K562 (cell line): ENCODE measurements at regions not wholly inside any gene's neighbourhood (a gene's known extent, or its start where the extent isn't known, plus 50 kb on each side); places are given as distances from the start of the nearest gene placed in this dataset.

Experiments used
- ATAC-seq: fragments of 200-7000 bp; cut with Tn5 transposase; 3 replicates; pipeline ENCODE4 v1.9.1; 2020; ENCODE audit warnings: moderate library complexity
- BruUV-seq: library from RNA; stranded (reverse); fragments of 400-500 nt; replicated peaks from 2 replicates; lab custom pipeline; 2021; lab: Mats Ljungman, UMichigan
- CTCF ChIA-PET: fragments of 300-600 bp; formaldehyde crosslinking; extraction: SDS; loops from one replicate; lab custom pipeline; 2021; ENCODE audit warnings: low intra/inter-chr PET ratio; lab: Yijun Ruan, JAX
- POLR2A ChIA-PET: fragments of 300-600, 350-650 bp; sonication (Branson Sonifier 250); formaldehyde crosslinking; extraction: SDS; loops from one replicate; lab custom pipeline; 2021; ENCODE audit warnings: antibody characterized with exemption, inconsistent platforms; lab: Yijun Ruan, JAX
- DNase-seq, 4 experiments: peaks; one replicate each; pipeline versions ENCODE4 v3.0.0 to v3.0.0-alpha.2; 2011 to 2018; ENCODE audit warnings: low spot score in 3 of 4, mixed read lengths in 3 of 4; ENCODE audit errors: extremely low read depth in 1 of 4
- FAIRE-seq: peaks from 2 replicates; lab custom pipeline; 2011; peaks lifted over from hg19 to GRCh38; lab: Jason Lieb, UNC
- H2AFZ ChIP-seq: 2 replicates; pipeline ENCODE4 v1.6.0; 2011; ENCODE audit warnings: low read depth, low read length, control low read depth, inconsistent platforms
- H3K27ac ChIP-seq: fragments of 200-600 bp; 3 replicates; pipeline ENCODE4 v1.8.0; 2011; ENCODE audit warnings: low read depth, mild to moderate bottlenecking, control low read depth, inconsistent platforms, low read length, moderate library complexity, mixed read lengths; ENCODE audit errors: extremely low read depth
- H3K27me3 ChIP-seq, 2 experiments: fragments of 300-600 bp in 1 of 2; 2 replicates in 1 of 2; 3 replicates in 1 of 2; pipeline versions ENCODE4 v1.6.0 to v1.8.0; 2011; ENCODE audit warnings: inconsistent platforms in 2 of 2, low read length in 2 of 2, mild to moderate bottlenecking in 1 of 2, mixed read lengths in 1 of 2, moderate library complexity in 1 of 2; ENCODE audit not compliant: control insufficient read depth in 2 of 2, insufficient read depth in 2 of 2
- H3K36me3 ChIP-seq: fragments of 300-600 bp; 3 replicates; pipeline ENCODE4 v1.8.0; 2011; ENCODE audit warnings: mild to moderate bottlenecking, low read length, inconsistent platforms; ENCODE audit not compliant: control insufficient read depth, insufficient read depth
- H3K4me1 ChIP-seq, 2 experiments: fragments of 200-600 bp in 1 of 2; replicated peaks in 1 of 2; 2 replicates in 1 of 2; 3 replicates in 1 of 2; pipeline versions ENCODE4 v1.5.1 to v1.8.0; 2011; ENCODE audit warnings: inconsistent platforms in 2 of 2, low read length in 2 of 2, mild to moderate bottlenecking in 1 of 2, mixed read lengths in 1 of 2, moderate library complexity in 1 of 2; ENCODE audit not compliant: control insufficient read depth in 2 of 2, insufficient read depth in 2 of 2
- H3K4me2 ChIP-seq: 2 replicates; pipeline ENCODE4 v1.6.1; 2011; ENCODE audit warnings: low read length, control low read depth, inconsistent platforms, mixed read lengths; ENCODE audit not compliant: insufficient read depth
- H3K4me3 ChIP-seq: fragments of 200-600 bp; sonication (generic), shearing (Covaris generic); 2 replicates; pipeline ENCODE4 v1.5.1; 2016; ENCODE audit warnings: control low read depth, inconsistent platforms
- H3K79me2 ChIP-seq: fragments of 200-600 bp; 3 replicates; pipeline ENCODE4 v1.8.0; 2011; ENCODE audit warnings: low read length, inconsistent platforms; ENCODE audit not compliant: control insufficient read depth, insufficient read depth
- H3K9ac ChIP-seq, 2 experiments: 2 replicates each; pipeline versions ENCODE4 v1.6.0 to v1.6.1; 2011; ENCODE audit warnings: low read depth in 2 of 2, low read length in 2 of 2, control low read depth in 1 of 2, inconsistent platforms in 1 of 2, mild to moderate bottlenecking in 1 of 2, mixed read lengths in 1 of 2; ENCODE audit not compliant: insufficient read depth in 1 of 2
- H3K9me1 ChIP-seq: one replicate; pipeline ENCODE4 v1.6.0; 2011; ENCODE audit warnings: inconsistent platforms, mild to moderate bottlenecking, low read length, moderate library complexity; ENCODE audit not compliant: control insufficient read depth, insufficient read depth
- H3K9me3 ChIP-seq: replicated peaks from 2 replicates; pipeline ENCODE4 v1.5.1; 2011; ENCODE audit warnings: low read depth, low read length, inconsistent platforms; ENCODE audit not compliant: control insufficient read depth, insufficient read depth
- H4K20me1 ChIP-seq: replicated peaks from 2 replicates; pipeline ENCODE4 v1.6.1; 2011; ENCODE audit warnings: low read length, inconsistent platforms, mixed read lengths; ENCODE audit not compliant: control insufficient read depth, insufficient read depth
- BRCA1 ChIP-seq, 2 experiments: fragments of 450-650 bp in 1 of 2; sonication (generic) in 1 of 2; formaldehyde crosslinking in 1 of 2; IDR thresholded peaks; 2 replicates each; pipeline versions ENCODE4 v1.5.0 to v1.6.1; 2017 to 2020; ENCODE audit warnings: mild to moderate bottlenecking in 1 of 2, missing genetic modification reagents in 1 of 2
- HMG20A ChIP-seq: fragments of 450-650 bp; formaldehyde crosslinking; conservative IDR thresholded peaks from 2 replicates; pipeline ENCODE4 v1.4.0; 2020; ENCODE audit warnings: mild to moderate bottlenecking, mixed read lengths
- KAT2B ChIP-seq: IDR thresholded peaks from one replicate; pipeline ENCODE4 v1.6.1; 2012; ENCODE audit warnings: low read depth, mild to moderate bottlenecking, control low read depth, inconsistent platforms, low read length, moderate library complexity
- MXD1 ChIP-seq: fragments of 250-450 bp; sonication (Bioruptor Pico); IDR thresholded peaks from 2 replicates; pipeline ENCODE4 v1.8.0; 2021; ENCODE audit warnings: borderline replicate concordance, mild to moderate bottlenecking, moderate library complexity; ENCODE audit not compliant: poor library complexity, severe bottlenecking
- NELFE ChIP-seq: IDR thresholded peaks from 2 replicates; pipeline ENCODE4 v1.6.1; 2011; ENCODE audit warnings: mild to moderate bottlenecking; ENCODE audit not compliant: insufficient read depth, insufficient read length
- NFYB ChIP-seq: IDR thresholded peaks from 2 replicates; pipeline ENCODE4 v1.6.1; 2011; ENCODE audit warnings: mild to moderate bottlenecking, moderate library complexity; ENCODE audit not compliant: insufficient read length; ENCODE audit errors: extremely low read depth
- RFX1 ChIP-seq: fragments of 450-650 bp; IDR thresholded peaks from 2 replicates; pipeline ENCODE4 v1.6.1; 2016; ENCODE audit warnings: mild to moderate bottlenecking, moderate library complexity
- SREBF1 ChIP-seq: fragments of 150-350 bp; IDR thresholded peaks from 2 replicates; pipeline ENCODE4 v1.6.1; 2014; ENCODE audit warnings: antibody characterized with exemption, low read depth, low read length, borderline replicate concordance
- SRSF7 ChIP-seq: fragments of 200-400 bp; formaldehyde crosslinking; optimal IDR thresholded peaks from 2 replicates; pipeline ENCODE3; 2017; ENCODE audit warnings: mild to moderate bottlenecking, low read depth, low read length
- STAT6 ChIP-seq: sonication (generic); formaldehyde crosslinking; IDR thresholded peaks from 2 replicates; pipeline ENCODE4 v1.8.1; 2023; ENCODE audit warnings: mild to moderate bottlenecking, missing genetic modification reagents
- WHSC1 ChIP-seq: IDR thresholded peaks from one replicate; pipeline ENCODE4 v1.6.1; 2012; ENCODE audit warnings: low read length, control low read depth, inconsistent platforms
- WGBS: fragments of 100-300 bp; shearing (Covaris generic); methylation state at CpG from one replicate; pipeline ENCODE4 v1.1.6; 2016; ENCODE audit warnings: low coverage, mixed read lengths; ENCODE audit not compliant: insufficient coverage; ENCODE audit errors: missing lambda C conversion rate; 5-methylcytosine and 5-hydroxymethylcytosine counted together
- in situ Hi-C: fragments of 300-500 bp; cut with MboI; formaldehyde crosslinking; loops from 4 replicates; pipeline ENCODE4 v1.15.0; 2018; ENCODE audit warnings: inconsistent platforms, mixed read lengths
- intact Hi-C: fragments of 100-400 bp; cut with micrococcal nuclease; formaldehyde crosslinking; loops from 2 replicates; pipeline ENCODE4 v1.14.2; 2022

GRCh38 chr17:72399608-72400487 is 279.0 kb downstream of the SOX9 start:
- H3K9ac ChIP-seq = no peak overlapping the region
- DNase-seq (no peak), ATAC-seq (no peak), FAIRE-seq (no peak)
- no peak overlapping the region for H3K4me3 ChIP-seq
- no peaks in the 10 kb centered on the region for H3K4me1 ChIP-seq
- no peak for TF ChIP-seq STAT6
- no peak for TF ChIP-seq KAT2B
- TF ChIP-seq SRSF7 = no peak
- no peak for TF ChIP-seq SREBF1
- no peak for TF ChIP-seq WHSC1
- TF ChIP-seq RFX1 = no peak
- no peak for TF ChIP-seq HMG20A
- no peak for TF ChIP-seq NELFE
- no peak for TF ChIP-seq NFYB
- no peak for TF ChIP-seq MXD1 (CRISPR knock-in tag)
- no peak for TF ChIP-seq BRCA1 (IDR thresholded peaks at IDR 0.05)
- TF ChIP-seq BRCA1 (CRISPR knock-in tag; IDR thresholded peaks at IDR 0.05) = no peak
- CTCF ChIA-PET = no interaction called here
- intact Hi-C loops (no loop called here), in situ Hi-C loops (no loop called here)
- no peaks in the 10 kb centered on the region for H3K9me1 ChIP-seq
- no peaks in the 10 kb centered on the region for H3K36me3 ChIP-seq
- H3K4me2 ChIP-seq = no peak overlapping the region
- no peaks in the 10 kb centered on the region; the same call in 1 of the 2 replicates for H4K20me1 ChIP-seq
- no peaks in the 10 kb centered on the region for H3K79me2 ChIP-seq
- BruUV-seq = no TSS peak
- H3K27me3 ChIP-seq = 0 out of 5 replicates have a peak, but pooled peaks cover 0 to 4% of the 10 kb centered on the region in 2 experiments
- no peak overlapping the region for H3K27ac ChIP-seq
- H3K9me3 ChIP-seq = no peaks in the 10 kb centered on the region
- 1% methylated on average over 15 of the region's 15 CpGs for WGBS
- no peak overlapping the region for H2AFZ ChIP-seq
- POLR2A ChIA-PET = no interaction called here
